ENCODE measurements at regions not wholly inside any gene's neighbourhood (a gene's known extent, or its start where the extent isn't known, plus 50 kb on each side); places are given as distances from the start of the nearest gene placed in this dataset.
"Not testable (repeated sequence)": the region's sequence is repeated elsewhere in the genome, so short reads cannot be mapped to it uniquely, and the experiment has no call there.

DNA sequence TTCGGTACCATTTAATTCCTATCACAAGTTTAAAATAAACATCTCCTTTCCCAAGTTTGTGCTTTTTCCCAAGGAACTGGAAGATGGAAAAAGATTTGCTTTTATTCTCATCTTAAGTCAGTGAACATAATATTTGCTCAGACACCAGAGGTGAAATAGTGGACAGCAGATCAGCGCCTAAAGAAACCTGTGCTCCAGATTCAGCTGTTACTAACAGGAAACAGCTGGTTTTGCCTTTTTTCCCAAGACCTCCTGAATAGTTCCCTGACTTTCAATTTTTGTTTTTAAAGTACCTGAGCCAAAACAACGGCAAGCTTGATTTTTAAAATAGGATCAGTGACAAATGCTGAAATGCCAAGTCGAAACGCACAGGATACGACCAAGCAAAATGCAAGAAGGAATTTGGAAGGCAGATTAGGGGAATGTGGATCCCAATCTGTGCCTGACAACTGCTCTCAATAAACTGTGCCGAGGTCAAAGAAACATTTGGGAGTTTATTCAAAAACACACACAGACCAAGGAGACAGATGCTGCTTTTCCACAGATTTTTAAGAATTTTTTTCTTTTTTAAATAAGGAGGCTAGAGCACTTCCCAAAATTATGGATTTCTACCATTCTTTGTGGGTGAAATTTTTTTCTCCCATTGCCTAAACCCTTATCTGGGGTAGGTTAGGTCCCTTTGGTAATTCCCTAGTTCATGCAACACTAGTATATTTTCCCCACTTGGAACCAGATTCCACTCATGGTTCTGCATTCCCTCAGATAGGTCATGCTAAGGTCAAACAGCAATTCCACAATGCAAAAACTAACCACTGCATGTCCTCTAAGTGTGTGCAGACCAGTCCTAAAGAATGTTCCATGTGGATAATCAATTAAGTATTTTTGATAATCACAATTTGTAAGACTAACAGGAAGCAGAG, 121.5 kb upstream of the PDE1A start:
- TF ChIP-seq EP300 (IDR thresholded peaks at IDR 0.05) (no peak), POLR2A (IDR thresholded peaks at IDR 0.05) (no peak)
- TF ChIP-seq, protein P1, sequence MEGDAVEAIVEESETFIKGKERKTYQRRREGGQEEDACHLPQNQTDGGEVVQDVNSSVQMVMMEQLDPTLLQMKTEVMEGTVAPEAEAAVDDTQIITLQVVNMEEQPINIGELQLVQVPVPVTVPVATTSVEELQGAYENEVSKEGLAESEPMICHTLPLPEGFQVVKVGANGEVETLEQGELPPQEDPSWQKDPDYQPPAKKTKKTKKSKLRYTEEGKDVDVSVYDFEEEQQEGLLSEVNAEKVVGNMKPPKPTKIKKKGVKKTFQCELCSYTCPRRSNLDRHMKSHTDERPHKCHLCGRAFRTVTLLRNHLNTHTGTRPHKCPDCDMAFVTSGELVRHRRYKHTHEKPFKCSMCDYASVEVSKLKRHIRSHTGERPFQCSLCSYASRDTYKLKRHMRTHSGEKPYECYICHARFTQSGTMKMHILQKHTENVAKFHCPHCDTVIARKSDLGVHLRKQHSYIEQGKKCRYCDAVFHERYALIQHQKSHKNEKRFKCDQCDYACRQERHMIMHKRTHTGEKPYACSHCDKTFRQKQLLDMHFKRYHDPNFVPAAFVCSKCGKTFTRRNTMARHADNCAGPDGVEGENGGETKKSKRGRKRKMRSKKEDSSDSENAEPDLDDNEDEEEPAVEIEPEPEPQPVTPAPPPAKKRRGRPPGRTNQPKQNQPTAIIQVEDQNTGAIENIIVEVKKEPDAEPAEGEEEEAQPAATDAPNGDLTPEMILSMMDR (IDR thresholded peaks at IDR 0.05) = no peak
- Histone ChIP-seq H3K27me3 (no peaks in the 10 kb centered on the region), H3K36me3 (no peaks in the 10 kb centered on the region), H3K4me3 (peak overlapping the region in 1 of 4 donors; percentile 7), H3K27ac (peak overlapping the region in 2 of 4 donors; percentile 34 to 50), H3K4me1 (peaks cover 0 to 11% (median 0%) of the 10 kb centered on the region in 4 donors), H3K9me3 (no peaks in the 10 kb centered on the region)
- WGBS, 2 donors = 51 to 59% methylated on average over 7 of the region's 7 CpGs
- DNase-seq (ENCODE audit: low spot score in 2 of 2) = no peak

DNA sequence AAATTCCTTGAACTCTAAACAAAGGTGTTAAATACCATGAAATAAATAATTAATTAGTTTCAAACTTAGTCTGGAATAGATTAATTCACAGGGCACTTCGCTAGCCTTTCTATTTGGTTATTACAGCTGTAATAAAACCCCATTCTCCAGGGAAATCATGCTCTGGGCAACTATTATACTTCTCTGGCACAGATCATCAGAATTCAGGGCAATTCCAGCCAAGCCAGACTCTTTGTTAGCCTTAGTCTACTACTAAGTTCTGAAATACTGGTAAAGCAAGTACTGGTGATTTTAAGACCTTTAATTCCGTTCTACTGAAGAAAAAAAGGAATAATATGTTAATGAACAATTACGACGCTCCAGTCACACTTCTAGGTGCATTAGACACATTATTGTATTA, 123.4 kb upstream of the PDE1A start:
- DNase-seq (ENCODE audit: low spot score in 2 of 2) = no peak
- H3K9me3 ChIP-seq = no peaks in the 10 kb centered on the region
- TF ChIP-seq EP300 (IDR thresholded peaks at IDR 0.05) (no peak), POLR2A (IDR thresholded peaks at IDR 0.05) (no peak)
- TF ChIP-seq, protein P1 (IDR thresholded peaks at IDR 0.05) = no peak
- no peak overlapping the region for H3K27ac ChIP-seq
- peaks cover 0 to 11% (median 0%) of the 10 kb centered on the region in 4 donors for H3K4me1 ChIP-seq
- H3K4me3 ChIP-seq = no peak overlapping the region
- H3K36me3 ChIP-seq = no peaks in the 10 kb centered on the region
- WGBS, 2 donors = 77 to 83% methylated on average over 4 of the region's 4 CpGs
- H3K27me3 ChIP-seq = no peaks in the 10 kb centered on the region

DNA sequence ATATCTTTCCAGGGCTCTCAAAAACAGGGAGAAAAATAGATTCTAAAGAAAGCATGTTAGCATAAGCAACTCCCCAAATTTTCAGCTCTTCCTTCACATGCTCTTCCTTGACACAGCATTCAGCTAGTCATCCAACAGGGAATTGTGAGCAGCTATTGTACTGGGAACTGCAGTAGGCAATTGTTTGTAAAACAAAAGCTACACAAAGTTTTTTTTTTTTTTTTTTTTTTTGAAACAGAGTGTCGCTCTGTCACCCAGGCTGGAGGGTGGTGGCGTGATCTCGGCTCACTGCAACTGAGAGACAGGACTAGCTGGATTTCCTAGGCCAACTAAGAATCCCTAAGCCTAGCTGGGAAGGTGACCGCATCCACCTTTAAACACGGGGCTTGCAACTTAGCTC, 125.4 kb upstream of the PDE1A start:
- H3K27me3 ChIP-seq; H3K36me3 ChIP-seq; H3K27ac ChIP-seq; H3K9me3 ChIP-seq; DNase-seq (ENCODE audit: low spot score in 2 of 2); H3K4me3 ChIP-seq: not testable (repeated sequence)
- WGBS, 2 donors = 61 to 79% methylated on average over 5 of the region's 5 CpGs
- H3K4me1 ChIP-seq = peaks cover 0 to 11% (median 0%) of the 10 kb centered on the region in 4 donors

DNA sequence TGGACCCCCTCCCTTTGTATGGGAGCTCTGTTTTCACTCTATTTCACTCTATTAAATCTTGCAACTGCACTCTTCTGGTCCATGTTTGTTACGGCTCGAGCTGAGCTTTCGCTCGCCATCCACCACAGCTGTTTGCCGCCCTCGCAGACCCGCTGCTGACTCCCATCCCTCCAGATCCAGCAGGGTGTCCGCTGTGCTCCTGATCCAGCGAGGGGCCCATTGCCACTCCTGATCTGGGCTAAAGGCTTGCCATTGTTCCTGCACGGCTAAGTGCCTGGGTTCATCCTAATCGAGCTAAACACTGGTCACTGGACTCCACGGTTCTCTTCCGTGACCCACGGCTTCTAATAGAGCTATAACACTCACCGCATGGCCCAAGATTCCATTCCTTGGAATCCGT, 125.9 kb upstream of the PDE1A start:
- not testable (repeated sequence) for H3K27me3 ChIP-seq
- peaks cover 0 to 11% (median 0%) of the 10 kb centered on the region in 4 donors for H3K4me1 ChIP-seq
- WGBS, 2 donors = 93 to 97% methylated on average over 16 of the region's 16 CpGs

DNA sequence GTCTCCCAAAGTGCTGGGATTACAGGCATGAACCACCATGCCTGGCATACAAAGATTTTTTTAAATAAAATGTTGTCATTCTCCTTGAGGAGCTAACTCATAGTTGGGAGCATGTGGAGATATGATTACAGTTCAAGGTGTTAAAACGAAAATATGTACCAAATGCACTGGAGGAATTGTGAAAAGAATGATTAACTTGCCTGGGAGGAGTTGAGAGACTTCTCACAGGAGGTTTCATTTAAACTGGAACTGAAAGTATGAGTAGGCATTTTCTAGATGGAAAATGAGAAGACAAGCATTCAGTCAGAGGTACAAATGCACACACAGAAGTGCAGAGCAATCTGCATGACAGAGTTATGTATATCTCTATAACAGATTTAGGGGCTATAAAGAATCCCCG, 126.6 kb upstream of the PDE1A start:
- H3K36me3 ChIP-seq = no peaks in the 10 kb centered on the region
- H3K4me3 ChIP-seq = no peak overlapping the region
- H3K9me3 ChIP-seq = no peaks in the 10 kb centered on the region
- H3K4me1 ChIP-seq = peaks cover 0 to 10% (median 0%) of the 10 kb centered on the region in 4 donors
- no peak overlapping the region for H3K27ac ChIP-seq
- TF ChIP-seq, protein P1 (IDR thresholded peaks at IDR 0.05) = no peak
- no peak for TF ChIP-seq EP300 (IDR thresholded peaks at IDR 0.05)
- no peaks in the 10 kb centered on the region for H3K27me3 ChIP-seq
- no peak for DNase-seq (ENCODE audit: low spot score in 2 of 2)
- WGBS, 2 donors = 74 to 76% methylated on average over 2 of the region's 2 CpGs

More for the DNA sequence above, 125.9 kb upstream of the PDE1A start:
- not testable (repeated sequence) for H3K9me3 ChIP-seq; H3K4me3 ChIP-seq; DNase-seq (ENCODE audit: low spot score in 2 of 2); H3K36me3 ChIP-seq; H3K27ac ChIP-seq

DNA sequence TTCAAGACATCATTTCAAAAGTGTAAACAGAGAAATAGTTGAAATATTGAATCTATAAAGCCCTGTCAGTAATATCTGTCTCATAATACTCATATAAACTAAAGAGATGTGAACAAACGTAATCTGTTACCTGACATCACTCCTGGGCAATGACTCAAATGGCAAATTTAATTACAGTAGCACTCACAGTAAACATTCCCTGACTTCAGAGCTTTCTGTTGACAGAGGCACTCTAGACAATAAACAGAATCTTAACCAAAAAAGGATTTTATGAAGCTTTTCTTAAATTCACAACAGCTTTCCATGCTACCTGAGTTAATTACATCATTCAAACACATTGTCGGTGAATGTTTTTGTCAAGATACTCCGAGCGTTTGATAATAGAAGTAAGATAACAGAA, 128.1 kb upstream of the PDE1A start:
- no peak overlapping the region for H3K4me3 ChIP-seq
- 90 to 94% methylated on average over 4 of the region's 4 CpGs for WGBS, 2 donors
- TF ChIP-seq, protein P1 (IDR thresholded peaks at IDR 0.05) = no peak
- no peak for TF ChIP-seq POLR2A (IDR thresholded peaks at IDR 0.05)
- TF ChIP-seq EP300 (IDR thresholded peaks at IDR 0.05) = no peak

More for the DNA sequence above, 128.1 kb upstream of the PDE1A start:
- Histone ChIP-seq H3K4me1 (peaks cover 0 to 7% (median 0%) of the 10 kb centered on the region in 4 donors), H3K9me3 (no peaks in the 10 kb centered on the region), H3K27me3 (no peaks in the 10 kb centered on the region), H3K27ac (no peak overlapping the region), H3K36me3 (no peaks in the 10 kb centered on the region)
- DNase-seq (ENCODE audit: low spot score in 2 of 2) = no peak

Measured in tibial nerve (tissue), 4 donors.